Astrocyte of the spinal cord (primary cell): ENCODE measurements at regions not wholly inside any gene's neighbourhood (a gene's known extent, or its start where the extent isn't known, plus 50 kb on each side); places are given as distances from the start of the nearest gene placed in this dataset.
A peak's percentile ranks its signal among the peaks of the same experiment; 100 is the strongest.

ENCODE experiments used
- DNase-seq: peaks from one replicate; pipeline ENCODE4 v3.0.0; 2011; ENCODE audit warnings: low read depth, low spot score
- H3K4me3 ChIP-seq: 2 replicates; pipeline ENCODE4 v1.5.1; 2011; ENCODE audit warnings: low read depth, mild to moderate bottlenecking, low read length, moderate library complexity
- in situ Hi-C: cut with HindIII; loops from 2 replicates; pipeline ENCODE4 v1.10.0; 2017; ENCODE audit warnings: low sequenced_read_pairs
- TF ChIP-seq, protein P1 (sequence below): IDR thresholded peaks from 2 replicates; pipeline ENCODE4 v1.5.1; 2012; ENCODE audit warnings: low read depth, mild to moderate bottlenecking, low read length, inconsistent platforms

DNA sequence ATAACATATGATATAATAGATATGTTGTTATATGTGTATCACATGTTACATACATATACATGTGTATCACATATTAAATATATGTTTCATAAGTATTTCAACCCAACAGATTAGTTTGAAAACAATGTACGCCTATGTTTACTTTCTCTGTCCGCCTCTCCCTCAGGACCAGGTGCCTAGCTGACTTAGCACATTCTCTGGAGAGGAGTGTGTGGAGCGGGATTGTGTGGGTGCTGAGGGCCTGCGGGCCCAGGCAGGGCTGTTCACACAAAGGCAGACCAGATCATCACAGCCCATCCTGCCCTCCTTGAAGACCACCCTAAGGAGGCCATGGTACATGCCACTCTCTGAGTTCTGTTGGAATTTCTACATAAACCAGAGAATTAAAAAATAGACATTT, 81.0 kb downstream of the PLXNA1 start:
- no peak overlapping the region for H3K4me3 ChIP-seq
- in situ Hi-C loops, result no loop called here
- no peak for DNase-seq
- TF ChIP-seq, protein P1, sequence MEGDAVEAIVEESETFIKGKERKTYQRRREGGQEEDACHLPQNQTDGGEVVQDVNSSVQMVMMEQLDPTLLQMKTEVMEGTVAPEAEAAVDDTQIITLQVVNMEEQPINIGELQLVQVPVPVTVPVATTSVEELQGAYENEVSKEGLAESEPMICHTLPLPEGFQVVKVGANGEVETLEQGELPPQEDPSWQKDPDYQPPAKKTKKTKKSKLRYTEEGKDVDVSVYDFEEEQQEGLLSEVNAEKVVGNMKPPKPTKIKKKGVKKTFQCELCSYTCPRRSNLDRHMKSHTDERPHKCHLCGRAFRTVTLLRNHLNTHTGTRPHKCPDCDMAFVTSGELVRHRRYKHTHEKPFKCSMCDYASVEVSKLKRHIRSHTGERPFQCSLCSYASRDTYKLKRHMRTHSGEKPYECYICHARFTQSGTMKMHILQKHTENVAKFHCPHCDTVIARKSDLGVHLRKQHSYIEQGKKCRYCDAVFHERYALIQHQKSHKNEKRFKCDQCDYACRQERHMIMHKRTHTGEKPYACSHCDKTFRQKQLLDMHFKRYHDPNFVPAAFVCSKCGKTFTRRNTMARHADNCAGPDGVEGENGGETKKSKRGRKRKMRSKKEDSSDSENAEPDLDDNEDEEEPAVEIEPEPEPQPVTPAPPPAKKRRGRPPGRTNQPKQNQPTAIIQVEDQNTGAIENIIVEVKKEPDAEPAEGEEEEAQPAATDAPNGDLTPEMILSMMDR, result no peak

DNA sequence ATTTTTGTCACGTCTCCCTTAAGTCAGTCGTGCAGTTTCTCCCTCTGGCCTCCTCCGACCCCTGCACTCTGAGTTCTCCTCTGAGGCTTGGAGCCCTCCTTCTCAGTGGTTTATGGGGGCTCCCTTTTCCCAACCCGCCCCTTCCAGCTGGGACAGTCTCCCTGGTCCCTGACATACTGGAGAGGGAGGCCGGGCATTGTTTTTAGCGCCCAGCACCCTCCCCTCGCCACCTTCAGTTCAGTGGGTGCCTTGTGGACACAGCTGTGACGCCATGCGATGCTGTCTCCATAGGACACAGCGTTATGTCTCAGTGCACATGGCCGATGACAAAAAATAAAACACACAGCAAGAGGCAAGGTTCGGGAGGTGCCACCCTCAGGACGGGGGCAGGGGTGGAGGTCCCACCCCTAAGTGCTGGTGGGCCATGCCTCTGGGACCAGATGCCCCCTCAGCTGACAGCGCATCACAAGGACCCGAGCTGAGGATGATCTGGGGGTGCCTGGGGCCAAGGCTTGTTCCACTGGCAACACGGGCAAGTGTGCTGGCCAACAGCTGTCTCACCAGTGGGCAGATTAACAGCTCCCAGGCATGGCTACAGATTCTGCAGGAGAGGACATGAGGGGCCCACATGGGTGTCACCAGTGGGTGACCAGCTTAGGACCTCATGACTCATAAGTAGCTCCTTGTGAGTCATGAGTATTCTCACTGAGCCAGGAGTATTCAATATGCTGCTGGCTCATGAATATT, 81.6 kb downstream of the PLXNA1 start:
- peak; percentile 22 for DNase-seq
- TF ChIP-seq, protein P1, result no peak
- in situ Hi-C loops, result no loop called here
- no peak overlapping the region for H3K4me3 ChIP-seq

DNA sequence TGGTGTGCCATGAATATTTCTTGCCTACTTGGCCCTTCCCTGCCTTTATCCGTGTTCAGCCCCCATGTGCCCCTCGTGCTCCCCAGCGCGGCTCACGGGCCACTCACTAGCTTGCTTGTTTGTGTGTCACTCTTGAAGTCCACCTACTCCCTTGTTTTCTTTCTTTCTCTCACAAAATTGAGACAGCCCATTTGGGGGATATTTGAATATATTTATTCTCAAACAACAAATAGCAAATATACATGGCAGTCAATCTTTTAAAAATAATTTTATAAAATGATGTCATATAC, 82.2 kb downstream of the PLXNA1 start:
- in situ Hi-C loops, result no loop called here
- no peak overlapping the region for H3K4me3 ChIP-seq
- DNase-seq, result no peak
- TF ChIP-seq, protein P1, result no peak

DNA sequence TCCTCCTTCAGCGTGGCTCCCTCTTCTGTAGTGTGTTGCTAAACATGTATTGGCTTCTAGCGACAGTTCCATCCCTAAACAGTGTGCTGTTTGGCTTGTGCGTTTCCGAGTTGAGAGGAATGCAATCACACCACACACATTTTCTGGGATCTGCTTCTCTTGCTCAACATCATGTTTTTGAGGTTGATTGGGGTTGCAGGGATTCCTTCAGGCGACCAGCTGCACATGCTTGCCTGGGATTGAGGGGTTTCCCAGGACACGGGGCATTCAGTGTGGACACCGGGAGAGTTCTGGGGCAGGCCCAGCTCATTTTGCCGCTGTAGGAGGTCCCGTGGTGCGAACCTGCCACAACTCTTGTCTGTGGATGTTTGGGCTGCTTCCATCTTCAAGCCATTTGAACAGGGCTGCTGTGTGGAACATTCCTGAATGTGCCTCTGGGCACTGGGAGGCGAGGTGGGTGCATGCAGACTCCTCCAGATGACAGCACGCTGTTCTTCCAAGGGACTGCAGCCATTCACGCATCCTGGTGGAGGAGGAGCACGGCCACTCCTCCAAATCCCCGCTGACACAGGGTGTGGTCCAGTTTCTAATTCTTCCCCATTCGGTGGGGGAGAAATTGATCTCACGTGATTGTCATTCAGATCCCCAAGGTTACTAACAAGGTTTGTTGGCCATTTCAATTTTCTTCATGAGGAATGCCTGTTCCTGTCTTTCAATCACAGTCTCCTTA, 82.8 kb downstream of the PLXNA1 start:
- DNase-seq, result peak; percentile 8
- TF ChIP-seq, protein P1, result no peak
- H3K4me3 ChIP-seq, result no peak overlapping the region
- in situ Hi-C loops, result no loop called here

DNA sequence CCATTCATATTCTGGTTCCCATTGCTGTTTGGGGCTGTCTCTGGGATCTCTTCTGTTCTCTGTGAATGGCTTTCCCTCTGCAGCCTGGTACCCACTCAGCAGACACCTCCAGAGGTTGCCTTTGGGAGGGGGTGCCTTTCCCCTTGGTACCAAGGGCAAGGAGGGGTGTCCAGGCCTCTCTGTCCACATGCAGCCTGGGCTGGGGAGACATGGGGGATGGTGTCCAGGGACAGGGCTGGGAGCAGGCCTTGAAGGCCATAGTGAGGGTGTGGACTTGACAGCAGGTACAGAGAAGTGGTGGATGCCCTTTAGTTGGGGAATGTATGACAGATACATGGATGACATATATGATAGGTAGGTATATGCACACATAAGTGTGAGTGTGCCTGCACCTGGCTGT, 83.7 kb downstream of the PLXNA1 start:
- TF ChIP-seq, protein P1, result no peak
- in situ Hi-C loops, result no loop called here
- no peak for DNase-seq
- no peak overlapping the region for H3K4me3 ChIP-seq

DNA sequence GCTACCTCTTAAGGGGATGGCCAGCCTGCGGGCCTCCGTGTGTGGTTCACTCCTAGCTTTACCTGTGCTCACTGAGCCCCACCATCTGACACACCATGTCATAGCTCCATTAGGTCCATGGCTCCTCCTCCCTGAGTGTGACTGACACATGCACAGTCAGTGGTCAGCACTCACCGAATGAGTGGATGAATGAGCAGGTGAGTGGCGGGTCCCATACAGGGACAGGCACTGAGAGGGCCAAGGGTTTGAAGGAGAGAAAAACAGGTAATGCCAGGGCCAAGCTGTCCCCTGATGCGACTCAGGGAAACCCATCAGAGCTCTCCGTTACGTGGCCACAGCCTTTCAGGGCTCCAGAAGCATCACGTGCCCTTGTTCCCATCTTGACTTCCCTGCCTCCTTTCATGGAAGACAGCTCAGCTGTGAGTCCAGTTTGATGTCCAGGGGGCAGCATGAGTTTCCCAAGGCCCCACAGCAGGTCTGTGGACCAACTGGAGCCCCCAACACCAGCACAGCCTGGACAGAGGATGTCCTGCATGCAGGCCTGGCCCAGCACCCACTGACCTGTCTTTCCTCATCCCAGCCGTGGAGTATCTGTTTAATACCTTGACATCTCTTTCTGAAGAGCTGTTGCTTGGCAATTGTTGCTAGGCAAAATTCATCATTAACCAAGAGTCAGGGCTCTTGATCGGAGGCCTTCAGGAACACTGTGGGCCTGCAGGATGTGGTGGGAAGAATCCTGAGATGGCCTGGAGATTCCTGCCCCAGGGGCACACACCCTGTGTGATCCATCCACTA, 84.4 kb downstream of the PLXNA1 start:
- in situ Hi-C loops, result no loop called here
- no peak overlapping the region for H3K4me3 ChIP-seq
- DNase-seq, result no peak
- TF ChIP-seq, protein P1, result no peak
